ENCODE measurements at regions not wholly inside any gene's neighbourhood (a gene's known extent, or its start where the extent isn't known, plus 50 kb on each side); places are given as distances from the start of the nearest gene placed in this dataset.
"Not testable (repeated sequence)": the region's sequence is repeated elsewhere in the genome, so short reads cannot be mapped to it uniquely, and the experiment has no call there.

DNA sequence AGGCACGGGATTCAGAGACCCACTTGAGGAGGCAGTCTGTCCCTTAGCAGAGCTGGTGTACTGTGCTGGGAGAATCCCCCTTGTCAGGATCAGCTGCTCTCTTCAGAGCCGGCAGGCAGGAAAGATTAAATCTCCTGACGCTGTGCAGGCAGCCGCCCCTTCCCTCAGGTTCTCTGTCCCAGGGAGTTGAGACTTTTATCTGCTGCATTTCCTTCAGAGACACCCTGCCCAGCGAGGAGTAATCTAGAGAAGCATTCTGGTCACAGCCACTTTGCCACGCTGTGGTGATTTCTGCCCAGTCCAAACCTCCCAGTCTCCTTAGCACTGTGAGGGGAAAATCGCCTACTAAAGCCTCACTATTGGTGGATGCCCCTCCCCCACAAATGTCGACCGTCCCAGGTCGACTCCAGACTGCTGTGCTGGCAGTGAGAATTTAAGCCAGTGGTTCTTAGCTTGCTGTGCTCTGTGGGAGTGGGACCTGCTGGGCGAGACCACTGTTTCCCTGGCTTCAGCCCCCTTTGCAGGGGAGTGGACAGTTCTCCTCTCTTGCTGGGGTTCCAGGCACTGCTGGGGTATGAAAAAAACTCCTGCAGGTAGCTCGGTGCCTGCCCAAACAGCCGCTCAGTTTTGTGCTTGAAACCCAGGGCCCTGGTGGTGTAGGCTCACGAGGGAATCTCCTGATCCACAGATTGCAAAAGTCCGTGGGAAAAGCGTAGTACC lies 265.4 kb downstream of the ZWINT start:
- Histone ChIP-seq H3K36me3 (ENCODE audit: low read depth, low read length) (no peaks in the 10 kb centered on the region), H3K27ac (ENCODE audit: low read length) (no peak overlapping the region), H3K9me3 (ENCODE audit: low read length) (peaks cover 14% of the 10 kb centered on the region), H2AFZ (ENCODE audit: low read length) (no peak overlapping the region), H3K9ac (ENCODE audit: low read length) (no peak overlapping the region), H3K9me2 (replicated peaks; ENCODE audit: low read length) (no peaks in the 10 kb centered on the region), H3K4me2 (ENCODE audit: low read length) (no peak overlapping the region), H3K4me3 (ENCODE audit: low read length) (no peak overlapping the region), H3F3A (ENCODE audit: low read length, unreplicated experiment) (no peaks in the 10 kb centered on the region), H3K79me2 (ENCODE audit: low read length) (no peaks in the 10 kb centered on the region), H3K4me1 (ENCODE audit: insufficient read depth, low read length) (no peaks in the 10 kb centered on the region), H3K27me3 (ENCODE audit: low read length) (no peaks in the 10 kb centered on the region), H4K20me1 (ENCODE audit: low read length) (no peaks in the 10 kb centered on the region)
- no TSS peak for BruUV-seq (replicated peaks)
- intact Hi-C loops (cut with micrococcal nuclease), result no loop called here
- TF ChIP-seq, protein P1, sequence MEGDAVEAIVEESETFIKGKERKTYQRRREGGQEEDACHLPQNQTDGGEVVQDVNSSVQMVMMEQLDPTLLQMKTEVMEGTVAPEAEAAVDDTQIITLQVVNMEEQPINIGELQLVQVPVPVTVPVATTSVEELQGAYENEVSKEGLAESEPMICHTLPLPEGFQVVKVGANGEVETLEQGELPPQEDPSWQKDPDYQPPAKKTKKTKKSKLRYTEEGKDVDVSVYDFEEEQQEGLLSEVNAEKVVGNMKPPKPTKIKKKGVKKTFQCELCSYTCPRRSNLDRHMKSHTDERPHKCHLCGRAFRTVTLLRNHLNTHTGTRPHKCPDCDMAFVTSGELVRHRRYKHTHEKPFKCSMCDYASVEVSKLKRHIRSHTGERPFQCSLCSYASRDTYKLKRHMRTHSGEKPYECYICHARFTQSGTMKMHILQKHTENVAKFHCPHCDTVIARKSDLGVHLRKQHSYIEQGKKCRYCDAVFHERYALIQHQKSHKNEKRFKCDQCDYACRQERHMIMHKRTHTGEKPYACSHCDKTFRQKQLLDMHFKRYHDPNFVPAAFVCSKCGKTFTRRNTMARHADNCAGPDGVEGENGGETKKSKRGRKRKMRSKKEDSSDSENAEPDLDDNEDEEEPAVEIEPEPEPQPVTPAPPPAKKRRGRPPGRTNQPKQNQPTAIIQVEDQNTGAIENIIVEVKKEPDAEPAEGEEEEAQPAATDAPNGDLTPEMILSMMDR (conservative IDR thresholded peaks at IDR 0.05; ENCODE audit: low read depth, low read length), result no peak
- TF ChIP-seq EZH2 (IDR thresholded peaks at IDR 0.05; ENCODE audit: low read length, unreplicated experiment) (no peak), EZH2phosphoT487 (IDR thresholded peaks at IDR 0.05; ENCODE audit: borderline replicate concordance, low read length) (no peak)
- DNase-seq, result no peak
- no peak; the same call in 1 of the 2 replicates for ATAC-seq
- POLR2A ChIA-PET (ENCODE audit: unreplicated experiment), result no interaction called here
- CTCF ChIA-PET, result no interaction called here

DNA sequence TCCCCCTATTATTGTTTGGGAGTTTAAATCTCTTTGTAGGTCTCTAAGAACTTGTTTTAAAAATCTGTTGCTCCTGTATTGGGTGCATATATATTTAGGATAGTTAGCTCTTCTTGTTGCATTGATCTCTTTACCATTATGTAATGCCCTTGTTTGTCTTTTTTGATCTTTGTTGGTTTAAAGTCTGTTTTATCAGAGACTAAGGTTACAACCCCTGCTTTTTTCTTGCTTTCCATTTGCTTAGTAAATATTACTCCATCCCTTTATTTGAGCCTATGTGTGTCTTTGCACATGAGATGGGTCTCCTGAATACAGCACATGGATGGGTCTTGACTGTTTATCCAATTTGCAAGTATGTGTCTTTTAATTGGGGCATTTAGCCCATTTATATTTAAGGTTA lies 267.4 kb downstream of the ZWINT start:
- H3K4me3 ChIP-seq (ENCODE audit: low read length); ATAC-seq; H3K4me2 ChIP-seq (ENCODE audit: low read length); H3K27ac ChIP-seq (ENCODE audit: low read length); H3K9me2 ChIP-seq (replicated peaks; ENCODE audit: low read length); H4K20me1 ChIP-seq (ENCODE audit: low read length); DNase-seq; H3K27me3 ChIP-seq (ENCODE audit: low read length); H3K9ac ChIP-seq (ENCODE audit: low read length); CTCF ChIA-PET; H3K4me1 ChIP-seq (ENCODE audit: insufficient read depth, low read length); H3K36me3 ChIP-seq (ENCODE audit: low read depth, low read length); BruUV-seq (replicated peaks); H3K79me2 ChIP-seq (ENCODE audit: low read length); H2AFZ ChIP-seq (ENCODE audit: low read length); intact Hi-C loops (cut with micrococcal nuclease); H3F3A ChIP-seq (ENCODE audit: low read length, unreplicated experiment); POLR2A ChIA-PET (ENCODE audit: unreplicated experiment): not testable (repeated sequence)
- peaks cover 14% of the 10 kb centered on the region for H3K9me3 ChIP-seq (ENCODE audit: low read length)

DNA sequence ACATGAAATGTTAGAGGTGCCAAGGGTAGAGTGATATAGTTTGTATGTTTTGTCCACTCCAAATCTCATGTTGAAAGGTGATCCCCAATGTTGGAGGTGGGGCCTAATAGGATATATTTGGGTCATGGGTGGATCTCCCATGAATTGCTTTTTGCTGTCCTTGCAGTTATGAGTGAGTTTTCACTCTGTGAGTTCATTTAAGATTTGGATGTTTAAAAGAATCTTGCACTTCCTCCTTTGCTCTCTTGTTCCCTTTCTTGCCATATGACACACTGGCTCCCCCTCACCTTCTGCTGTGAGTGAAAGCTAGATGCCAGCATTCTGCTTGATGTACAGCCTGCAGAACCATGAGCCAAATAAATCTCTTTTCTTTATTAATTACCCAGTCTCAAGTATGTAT lies 269.2 kb downstream of the ZWINT start:
- H2AFZ ChIP-seq (ENCODE audit: low read length), result no peak overlapping the region
- no peaks in the 10 kb centered on the region for H3K79me2 ChIP-seq (ENCODE audit: low read length)
- H3K9me2 ChIP-seq (replicated peaks; ENCODE audit: low read length), result no peaks in the 10 kb centered on the region
- CTCF ChIA-PET, result no interaction called here
- no peaks in the 10 kb centered on the region for H3K4me1 ChIP-seq (ENCODE audit: insufficient read depth, low read length)
- DNase-seq (no peak), ATAC-seq (no peak)
- no peak overlapping the region for H3K27ac ChIP-seq (ENCODE audit: low read length)
- no peaks in the 10 kb centered on the region for H3K36me3 ChIP-seq (ENCODE audit: low read depth, low read length)
- POLR2A ChIA-PET (ENCODE audit: unreplicated experiment), result no interaction called here
- H3K27me3 ChIP-seq (ENCODE audit: low read length), result no peaks in the 10 kb centered on the region
- TF ChIP-seq EZH2phosphoT487 (IDR thresholded peaks at IDR 0.05; ENCODE audit: borderline replicate concordance, low read length) (no peak), EZH2 (IDR thresholded peaks at IDR 0.05; ENCODE audit: low read length, unreplicated experiment) (no peak)
- TF ChIP-seq, protein P1 (conservative IDR thresholded peaks at IDR 0.05; ENCODE audit: low read depth, low read length), result no peak
- no TSS peak for BruUV-seq (replicated peaks)
- H4K20me1 ChIP-seq (ENCODE audit: low read length), result no peaks in the 10 kb centered on the region
- no peak overlapping the region for H3K9ac ChIP-seq (ENCODE audit: low read length)
- intact Hi-C loops (cut with micrococcal nuclease), result no loop called here
- peaks cover 14% of the 10 kb centered on the region for H3K9me3 ChIP-seq (ENCODE audit: low read length)
- H3K4me3 ChIP-seq (ENCODE audit: low read length), result no peak overlapping the region
- no peaks in the 10 kb centered on the region for H3F3A ChIP-seq (ENCODE audit: low read length, unreplicated experiment)
- H3K4me2 ChIP-seq (ENCODE audit: low read length), result no peak overlapping the region
